ENCODE measurements at regions not wholly inside any gene's neighbourhood (a gene's known extent, or its start where the extent isn't known, plus 50 kb on each side); places are given as distances from the start of the nearest gene placed in this dataset.
"Not testable (repeated sequence)": the region's sequence is repeated elsewhere in the genome, so short reads cannot be mapped to it uniquely, and the experiment has no call there.

- H3K36me3 Mint-ChIP-seq (ENCODE audit: insufficient read depth in 1 of 3, low read depth in 3 of 3), result no peaks in the 10 kb centered on the region
- H3K56ac ChIP-seq (ENCODE audit: insufficient read length, low read depth, low read length), result no peak overlapping the region
- H2BK5ac ChIP-seq (ENCODE audit: insufficient read length, low read length), result no peak overlapping the region
- H2BK12ac ChIP-seq (ENCODE audit: insufficient read length, low read depth, low read length), result no peak overlapping the region
- no peak overlapping the region for H2AK5ac ChIP-seq (ENCODE audit: insufficient read length, low read length)
- H3K4me1 Mint-ChIP-seq, result peaks cover 7 to 12% of the 10 kb centered on the region in 2 experiments
- no peaks in the 10 kb centered on the region for H3K4me1 ChIP-seq (ENCODE audit: insufficient read depth, low read length)
- H3K27ac Mint-ChIP-seq, result peak overlapping the region in 1 of 3 experiments; percentile 89; a peak in 1 of 7 replicates
- no peak overlapping the region for H2BK15ac ChIP-seq (ENCODE audit: low read depth, low read length)
- no peak overlapping the region for H2AFZ ChIP-seq (ENCODE audit: low read length)
- no peak overlapping the region for H3K4me3 Mint-ChIP-seq
- H3K14ac ChIP-seq (ENCODE audit: insufficient read depth, low read length), result peak overlapping the region; percentile 57
- TF ChIP-seq CTCF (conservative IDR thresholded peaks at IDR 0.05), result no peak
- no peak overlapping the region for H3K27ac ChIP-seq (ENCODE audit: insufficient read length, low read depth, low read length)
- H3K9ac ChIP-seq (ENCODE audit: extremely low read depth, insufficient read length, low read length), result no peak overlapping the region
- H3K27me3 Mint-ChIP-seq (ENCODE audit: low read depth), result no peaks in the 10 kb centered on the region
- DNase-seq, result no peak
- no peak overlapping the region for H4K91ac ChIP-seq (ENCODE audit: insufficient read length, low read depth, low read length)
- no peak overlapping the region for H3K4ac ChIP-seq (ENCODE audit: low read depth, low read length)
- H3K23ac ChIP-seq (ENCODE audit: insufficient read length, low read depth, low read length), result no peak overlapping the region
- H3K79me2 ChIP-seq (ENCODE audit: insufficient read depth, low read length), result no peaks in the 10 kb centered on the region
- no peaks in the 10 kb centered on the region for H3K23me2 ChIP-seq (ENCODE audit: insufficient read length, low read depth, low read length, poor library complexity, severe bottlenecking)
- no peak overlapping the region for H3T11ph ChIP-seq (ENCODE audit: low read length)
- H3K9me3 Mint-ChIP-seq, result no peaks in the 10 kb centered on the region
- H2BK120ac ChIP-seq (ENCODE audit: low read depth, low read length, poor library complexity, severe bottlenecking), result no peak overlapping the region
- H4K20me1 ChIP-seq (ENCODE audit: control insufficient read depth, insufficient read depth, insufficient read length), result no peaks in the 10 kb centered on the region
- H2BK20ac ChIP-seq (ENCODE audit: low read depth, low read length, poor library complexity, severe bottlenecking), result no peak overlapping the region
- no peaks in the 10 kb centered on the region for H3K27me3 ChIP-seq (ENCODE audit: insufficient read depth, low read length)
- H3K79me1 ChIP-seq (ENCODE audit: insufficient read depth, low read depth, low read length, poor library complexity, severe bottlenecking), result no peaks in the 10 kb centered on the region
- H4K5ac ChIP-seq (ENCODE audit: insufficient read length, low read depth, low read length), result no peak overlapping the region
- H3K18ac ChIP-seq (ENCODE audit: insufficient read length, low read depth, low read length), result no peak overlapping the region
- no CpG with 5 or more reads among the region's 8 CpGs for WGBS (ENCODE audit: extremely low coverage, insufficient read length, low lambda C conversion rate)
- no peak overlapping the region for H3K4me2 ChIP-seq (ENCODE audit: insufficient read depth, insufficient read length, low read length)
- H4K8ac ChIP-seq (replicated peaks; ENCODE audit: insufficient read length, low read depth, low read length), result no peak overlapping the region
- H3K9me3 ChIP-seq (ENCODE audit: control insufficient read depth, low read depth, low read length), result no peaks in the 10 kb centered on the region
Measured at GRCh38 chr4:57943682-57944081, 833.5 kb upstream of the IGFBP7 start.

GRCh38 chr4:57937326-57937725, 827.1 kb upstream of the IGFBP7 start:
- not testable (repeated sequence) for H3T11ph ChIP-seq (ENCODE audit: low read length); H3K27ac ChIP-seq (ENCODE audit: insufficient read length, low read depth, low read length); H4K5ac ChIP-seq (ENCODE audit: insufficient read length, low read depth, low read length); H4K20me1 ChIP-seq (ENCODE audit: control insufficient read depth, insufficient read depth, insufficient read length); H3K14ac ChIP-seq (ENCODE audit: insufficient read depth, low read length); H2BK20ac ChIP-seq (ENCODE audit: low read depth, low read length, poor library complexity, severe bottlenecking); H2BK15ac ChIP-seq (ENCODE audit: low read depth, low read length); H3K79me1 ChIP-seq (ENCODE audit: insufficient read depth, low read depth, low read length, poor library complexity, severe bottlenecking); H3K4me1 Mint-ChIP-seq; DNase-seq; H3K18ac ChIP-seq (ENCODE audit: insufficient read length, low read depth, low read length); H3K9me3 Mint-ChIP-seq; H3K27me3 ChIP-seq (ENCODE audit: insufficient read depth, low read length); H3K56ac ChIP-seq (ENCODE audit: insufficient read length, low read depth, low read length); H3K23me2 ChIP-seq (ENCODE audit: insufficient read length, low read depth, low read length, poor library complexity, severe bottlenecking); H2BK12ac ChIP-seq (ENCODE audit: insufficient read length, low read depth, low read length); H3K27me3 Mint-ChIP-seq (ENCODE audit: low read depth); H2BK120ac ChIP-seq (ENCODE audit: low read depth, low read length, poor library complexity, severe bottlenecking); H2AK5ac ChIP-seq (ENCODE audit: insufficient read length, low read length); H3K4me3 Mint-ChIP-seq; H3K23ac ChIP-seq (ENCODE audit: insufficient read length, low read depth, low read length); H3K79me2 ChIP-seq (ENCODE audit: insufficient read depth, low read length); H3K9ac ChIP-seq (ENCODE audit: extremely low read depth, insufficient read length, low read length); H3K4me1 ChIP-seq (ENCODE audit: insufficient read depth, low read length); H4K8ac ChIP-seq (replicated peaks; ENCODE audit: insufficient read length, low read depth, low read length); H4K91ac ChIP-seq (ENCODE audit: insufficient read length, low read depth, low read length); H3K9me3 ChIP-seq (ENCODE audit: control insufficient read depth, low read depth, low read length); H2AFZ ChIP-seq (ENCODE audit: low read length); H3K27ac Mint-ChIP-seq; H3K4ac ChIP-seq (ENCODE audit: low read depth, low read length); H3K4me2 ChIP-seq (ENCODE audit: insufficient read depth, insufficient read length, low read length); H2BK5ac ChIP-seq (ENCODE audit: insufficient read length, low read length)
- no CpG with 5 or more reads among the region's 2 CpGs for WGBS (ENCODE audit: extremely low coverage, insufficient read length, low lambda C conversion rate)
- H3K36me3 Mint-ChIP-seq (ENCODE audit: insufficient read depth in 1 of 3, low read depth in 3 of 3), result peaks cover 4 to 15% (median 6%) of the 10 kb centered on the region in 3 experiments; a peak in 5 of 7 replicates
